T-helper 17 cell (primary cell): ENCODE measurements at regions not wholly inside any gene's neighbourhood (a gene's known extent, or its start where the extent isn't known, plus 50 kb on each side); places are given as distances from the start of the nearest gene placed in this dataset.

Experiments used
- ATAC-seq: fragments of 150-1000 bp; cut with Tn5 transposase; 2 replicates; pipeline ENCODE4 v1.10.0; 2021; ENCODE audit warnings: mild to moderate bottlenecking, moderate library complexity
- DNase-seq, 3 donors: peaks; one replicate each; pipeline versions ENCODE4 v3.0.0 to v3.0.0-alpha.2; 2020 to 2021
- H3K9me3 ChIP-seq: one replicate; pipeline ENCODE4 v1.7.0; 2013; ENCODE audit warnings: low read length, mild to moderate bottlenecking; ENCODE audit not compliant: control insufficient read depth, poor library complexity, severe bottlenecking
- H3K27ac Mint-ChIP-seq: one replicate; pipeline ENCODE4 v1.8.0; 2022; ENCODE audit warnings: mild to moderate bottlenecking, moderate library complexity, mixed read lengths
- H3K27me3 Mint-ChIP-seq: one replicate; pipeline ENCODE4 v1.8.0; 2022; ENCODE audit warnings: mixed read lengths
- H3K36me3 Mint-ChIP-seq: one replicate; pipeline ENCODE4 v1.8.0; 2022; ENCODE audit warnings: low read depth, mixed read lengths
- H3K4me1 Mint-ChIP-seq: one replicate; pipeline ENCODE4 v1.8.0; 2022; ENCODE audit warnings: mild to moderate bottlenecking, mixed read lengths
- H3K4me3 Mint-ChIP-seq: one replicate; pipeline ENCODE4 v1.8.0; 2022; ENCODE audit warnings: mild to moderate bottlenecking, moderate library complexity, mixed read lengths

DNA sequence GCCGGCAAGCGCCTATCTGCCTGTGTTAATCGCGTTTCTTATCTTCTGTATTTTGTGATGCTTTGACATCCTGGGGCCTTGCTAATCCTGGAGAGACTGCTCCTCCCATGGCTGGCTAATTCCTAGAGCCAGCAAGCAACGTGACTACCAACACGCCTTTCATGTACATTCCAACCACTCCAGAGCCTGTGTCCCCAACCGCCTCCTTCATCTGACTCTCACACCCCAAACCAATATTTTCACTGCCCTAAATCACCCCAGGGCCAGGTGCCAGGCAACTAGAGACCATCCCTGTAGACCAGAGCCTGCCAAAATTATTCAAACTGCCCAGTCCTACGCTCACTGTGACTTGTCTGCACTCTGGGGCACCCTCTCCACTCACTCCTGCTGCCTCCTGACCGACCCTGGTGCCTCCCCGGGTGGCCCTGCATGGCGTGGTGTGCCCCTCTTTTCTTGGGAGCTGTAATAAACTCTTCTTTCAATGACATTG lies 50.5 kb upstream of the COL5A1 start:
- ATAC-seq = no peak
- H3K9me3 ChIP-seq = no peaks in the 10 kb centered on the region
- DNase-seq = no peak
- Mint-ChIP-seq H3K27ac (no peak overlapping the region), H3K36me3 (no peaks in the 10 kb centered on the region), H3K4me3 (no peak overlapping the region), H3K4me1 (no peaks in the 10 kb centered on the region), H3K27me3 (peaks cover 34% of the 10 kb centered on the region)

DNA sequence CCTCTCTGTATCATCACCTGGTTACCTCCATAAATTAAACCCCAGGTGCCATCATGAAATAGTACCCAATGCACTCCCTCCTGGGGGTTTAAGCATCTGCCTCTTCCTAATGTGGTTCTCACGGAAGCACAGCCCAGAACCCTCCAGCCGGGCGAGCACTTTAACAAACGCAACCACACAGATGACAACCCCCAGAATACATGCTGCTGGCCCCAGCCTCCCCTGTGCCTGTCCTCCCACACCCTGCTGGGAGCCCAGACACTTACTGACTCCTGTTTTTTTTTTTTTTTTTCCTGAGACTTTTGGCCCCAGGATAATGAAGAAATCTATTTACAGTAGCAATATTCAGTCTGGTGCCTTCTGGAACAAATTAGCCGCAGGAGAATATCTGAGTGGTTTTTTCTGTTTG lies 50.0 kb upstream of the COL5A1 start:
- DNase-seq (no peak), ATAC-seq (no peak)
- Mint-ChIP-seq H3K27me3 (peaks cover 34% of the 10 kb centered on the region), H3K4me1 (no peaks in the 10 kb centered on the region), H3K27ac (no peak overlapping the region), H3K4me3 (no peak overlapping the region), H3K36me3 (no peaks in the 10 kb centered on the region)
- no peaks in the 10 kb centered on the region for H3K9me3 ChIP-seq
